MM.1S (cell line): ENCODE measurements at regions not wholly inside any gene's neighbourhood (a gene's known extent, or its start where the extent isn't known, plus 50 kb on each side); places are given as distances from the start of the nearest gene placed in this dataset.

Experiments
- CTCF ChIP-seq: fragments of 300-600 bp; sonication (generic); IDR thresholded peaks from 2 replicates; pipeline ENCODE4 v1.5.1; 2016; ENCODE audit warnings: antibody characterized with exemption, low read length, mixed read lengths
- EZH2 ChIP-seq: fragments of 300-600 bp; sonication (generic); optimal IDR thresholded peaks from 2 replicates; pipeline ENCODE3; 2017; ENCODE audit warnings: low read depth, mild to moderate bottlenecking, antibody characterized with exemption, low read length, mixed read lengths
- EZH2phosphoT487 ChIP-seq: fragments of 300-600 bp; sonication (generic); IDR thresholded peaks from 2 replicates; pipeline ENCODE4 v1.6.1; 2018; ENCODE audit warnings: antibody characterized with exemption, low read length

DNA sequence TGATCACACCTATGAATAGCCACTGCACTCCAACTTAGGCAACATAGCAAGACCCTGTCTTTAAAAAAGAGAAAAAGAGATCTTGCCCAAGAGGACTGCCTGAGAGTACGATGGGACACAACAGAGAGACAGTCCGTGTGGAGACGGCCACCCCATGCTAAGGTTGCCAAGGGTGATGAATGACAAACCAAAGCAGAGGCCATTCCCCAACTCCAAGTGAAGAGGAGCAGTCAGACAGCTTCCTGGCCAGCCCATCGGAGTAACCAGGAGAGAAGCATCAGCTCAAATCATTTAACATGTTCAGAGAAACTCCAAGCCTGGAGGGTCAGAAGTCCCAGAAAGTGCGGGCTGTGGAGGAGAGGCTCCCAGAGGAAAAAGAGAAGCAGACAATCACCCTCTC lies 63.9 kb upstream of the SUB1 start:
- no peak for TF ChIP-seq CTCF
- TF ChIP-seq EZH2phosphoT487, result no peak
- no peak for TF ChIP-seq EZH2
